ENCODE measurements at regions not wholly inside any gene's neighbourhood (a gene's known extent, or its start where the extent isn't known, plus 50 kb on each side); places are given as distances from the start of the nearest gene placed in this dataset.
"Not testable (repeated sequence)": the region's sequence is repeated elsewhere in the genome, so short reads cannot be mapped to it uniquely, and the experiment has no call there.

DNA sequence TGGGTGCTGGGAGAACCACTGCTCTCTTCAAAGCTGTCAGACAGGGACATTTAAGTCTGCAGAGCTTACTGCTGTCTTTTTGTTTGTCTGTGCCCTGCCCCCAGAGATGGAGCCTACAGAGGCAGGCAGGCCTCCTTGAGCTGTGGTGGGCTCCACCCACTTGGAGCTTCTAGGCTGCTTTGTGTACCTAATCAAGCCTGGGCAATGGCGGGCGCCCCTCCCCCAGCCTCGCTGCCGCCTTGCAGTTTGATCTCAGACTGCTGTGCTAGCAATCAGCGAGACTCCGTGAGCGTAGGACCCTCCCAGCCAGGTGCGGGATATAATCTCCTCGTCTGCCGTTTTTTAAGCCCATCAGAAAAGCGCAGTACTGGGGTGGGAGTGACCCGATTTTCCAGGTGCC is 125.6 kb upstream of the LRATD1 start:
- not testable (repeated sequence) for DNase-seq

DNA sequence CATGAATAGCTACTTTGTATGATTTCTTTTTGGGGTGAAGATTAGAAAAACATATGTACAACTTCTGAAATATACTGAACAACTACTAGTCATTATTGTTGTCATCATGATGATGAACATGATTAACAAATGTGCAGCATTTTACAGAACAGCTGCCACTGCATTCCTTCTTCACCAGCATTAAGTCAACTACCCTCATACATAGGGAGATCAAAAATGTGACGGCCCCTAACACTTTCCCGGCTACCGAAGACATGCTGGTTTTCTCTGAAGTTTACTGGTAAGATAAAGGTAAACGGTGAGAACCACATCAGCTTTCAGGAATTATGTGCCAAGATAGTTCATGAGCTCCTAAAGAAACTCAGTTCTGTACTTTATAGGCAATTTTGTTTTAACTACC is 121.0 kb upstream of the LRATD1 start:
- no peak for DNase-seq

DNA sequence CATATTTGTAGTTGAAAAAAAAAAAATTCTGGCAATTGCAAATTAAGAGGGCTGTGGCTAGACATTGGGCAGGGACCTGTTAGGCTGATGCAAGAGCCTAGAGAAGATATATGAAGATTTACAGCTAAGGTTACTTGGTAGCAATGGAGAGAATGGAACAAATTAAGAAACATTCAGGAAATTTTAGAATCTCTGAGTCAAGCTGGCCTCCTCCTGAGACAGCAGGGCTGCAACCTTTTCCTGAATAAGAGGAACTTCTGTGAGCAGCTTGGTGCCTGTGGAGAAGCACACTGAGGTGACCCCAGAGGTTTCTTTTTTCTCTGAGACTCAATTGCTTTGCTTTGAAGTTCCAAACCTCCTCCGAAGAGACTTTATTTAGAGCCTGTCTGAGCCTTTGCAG is 118.6 kb upstream of the LRATD1 start:
- no peak for DNase-seq

DNA sequence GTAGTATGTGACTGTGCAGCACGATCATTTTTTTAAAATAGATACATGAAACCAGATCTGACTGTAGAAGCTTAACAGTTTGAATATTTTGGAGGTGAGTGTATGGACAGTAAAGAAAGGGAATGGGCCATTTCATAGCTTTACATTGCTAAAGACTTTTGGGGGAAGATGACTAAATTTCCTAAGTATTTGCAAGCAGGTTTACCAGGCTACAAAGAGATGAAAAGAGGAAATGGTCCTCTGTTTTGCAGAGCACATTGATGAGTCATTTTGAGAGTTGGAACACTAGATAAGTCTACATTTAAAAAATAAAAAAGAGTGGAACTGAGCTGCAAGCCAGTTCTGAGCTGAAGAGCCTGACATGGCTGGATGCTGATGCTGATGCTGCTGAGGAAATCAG is 115.7 kb upstream of the LRATD1 start:
- no peak for DNase-seq

DNA sequence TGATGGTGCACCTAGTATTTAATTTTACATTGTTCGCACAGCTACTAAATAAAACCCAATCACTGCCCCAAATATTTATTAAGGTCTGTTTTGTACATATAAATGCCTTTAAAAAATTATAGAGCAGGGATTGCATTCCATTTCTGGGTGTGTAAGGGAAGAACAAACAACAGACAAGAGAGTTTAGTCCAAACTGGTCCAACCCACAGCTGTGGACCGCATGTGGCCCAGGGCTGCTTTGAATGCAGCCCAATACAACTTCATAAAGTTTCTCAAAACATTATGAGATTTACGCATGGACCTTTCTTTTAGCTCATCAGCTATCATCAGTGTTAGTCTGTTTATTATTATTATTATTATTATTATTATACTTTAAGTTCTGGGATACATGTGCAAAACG is 114.8 kb upstream of the LRATD1 start:
- no peak for DNase-seq

DNA sequence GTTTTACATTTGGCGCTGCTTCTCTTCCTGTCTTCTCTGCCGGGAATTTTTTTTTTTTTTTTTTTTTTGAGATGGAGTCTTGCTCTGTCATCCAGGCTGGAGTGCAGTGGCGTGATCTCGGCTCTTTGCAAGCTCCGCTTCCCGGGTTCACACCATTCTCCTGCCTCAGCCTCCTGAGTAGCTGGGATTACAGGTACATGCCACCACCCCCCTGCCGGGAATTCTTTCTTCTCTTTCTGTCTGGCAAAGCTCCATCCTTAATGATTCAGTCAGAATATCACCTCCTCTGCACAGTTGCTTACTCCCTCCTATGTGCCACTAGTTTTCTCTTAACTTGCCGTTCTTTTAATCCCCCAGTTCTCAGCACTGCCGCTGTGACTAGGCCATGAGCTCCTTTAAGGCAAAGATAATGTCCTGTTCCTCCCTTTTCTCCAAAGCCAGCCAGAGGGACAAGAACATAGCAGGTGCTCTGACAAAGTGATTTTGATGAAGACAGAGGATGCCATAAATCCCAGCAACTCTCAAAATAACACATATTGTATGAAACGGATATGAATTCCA is 112.1 kb upstream of the LRATD1 start:
- no peak for DNase-seq

DNA sequence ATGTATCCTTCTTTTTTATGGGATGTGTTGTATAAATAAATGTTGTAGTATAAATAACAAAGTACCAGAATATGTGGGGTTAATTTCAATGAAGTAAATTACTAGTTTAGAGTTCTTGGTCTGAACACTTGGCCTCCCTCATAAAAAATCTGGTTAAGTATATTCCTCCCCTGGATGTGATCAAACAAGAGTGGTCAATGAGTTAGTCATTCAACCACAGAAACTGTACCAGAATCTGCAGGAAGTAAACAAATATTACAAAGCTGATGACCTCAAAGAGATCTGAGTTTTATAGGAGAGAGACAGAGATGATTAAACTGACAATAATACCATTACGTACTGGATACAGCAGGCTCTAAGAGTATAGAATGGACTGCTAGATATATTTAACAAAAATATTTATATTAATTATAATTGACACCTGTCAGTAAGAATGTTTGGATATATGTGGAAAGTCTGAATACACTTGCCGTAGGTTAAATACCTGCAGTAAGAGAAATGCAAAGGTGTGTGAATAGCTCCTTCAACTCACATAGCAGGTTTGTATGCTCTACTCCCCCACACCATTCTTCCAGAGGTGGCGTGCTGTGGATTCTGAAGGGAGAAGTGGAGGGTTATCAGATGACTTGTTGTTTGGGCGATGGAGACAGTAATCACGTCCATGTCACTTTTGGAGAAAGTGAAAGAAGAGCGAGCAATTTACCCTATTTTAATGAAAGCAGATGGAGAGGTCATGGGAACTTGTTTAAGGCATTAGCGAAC is 108.3 kb upstream of the LRATD1 start:
- no peak for DNase-seq

DNA sequence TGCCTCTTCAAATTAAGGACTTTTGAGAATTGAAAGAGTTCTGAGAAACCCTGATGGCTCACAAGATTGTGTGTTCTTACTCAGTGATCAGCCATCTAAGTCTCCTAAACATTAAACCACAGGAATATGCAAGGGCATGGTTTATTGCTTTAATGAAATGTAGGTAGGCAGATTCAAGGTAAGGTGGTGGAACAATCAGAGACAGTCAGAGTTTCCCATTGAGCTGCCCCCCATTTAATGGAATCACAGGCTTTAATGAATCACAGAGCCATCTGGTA is 107.8 kb upstream of the LRATD1 start:
- no peak for DNase-seq

DNA sequence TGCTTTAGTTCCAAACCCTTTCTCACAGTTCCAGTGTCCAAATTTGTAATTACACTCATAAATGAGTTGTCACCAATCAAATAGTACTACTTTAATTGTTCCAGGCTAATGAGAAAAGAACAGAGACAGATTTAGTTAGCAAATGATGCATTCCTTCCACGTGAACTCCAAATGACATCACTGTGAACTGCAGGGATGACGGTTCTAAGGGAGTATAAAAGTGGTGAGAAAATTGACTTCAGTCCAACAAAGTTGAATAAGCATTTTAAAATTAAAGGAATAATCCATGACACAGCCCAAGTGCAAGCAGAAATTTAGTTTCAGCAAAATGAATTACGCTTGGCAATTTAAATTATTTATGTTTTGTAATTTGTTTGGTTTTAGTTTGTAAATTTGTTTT is 102.0 kb upstream of the LRATD1 start:
- DNase-seq, result no peak

DNA sequence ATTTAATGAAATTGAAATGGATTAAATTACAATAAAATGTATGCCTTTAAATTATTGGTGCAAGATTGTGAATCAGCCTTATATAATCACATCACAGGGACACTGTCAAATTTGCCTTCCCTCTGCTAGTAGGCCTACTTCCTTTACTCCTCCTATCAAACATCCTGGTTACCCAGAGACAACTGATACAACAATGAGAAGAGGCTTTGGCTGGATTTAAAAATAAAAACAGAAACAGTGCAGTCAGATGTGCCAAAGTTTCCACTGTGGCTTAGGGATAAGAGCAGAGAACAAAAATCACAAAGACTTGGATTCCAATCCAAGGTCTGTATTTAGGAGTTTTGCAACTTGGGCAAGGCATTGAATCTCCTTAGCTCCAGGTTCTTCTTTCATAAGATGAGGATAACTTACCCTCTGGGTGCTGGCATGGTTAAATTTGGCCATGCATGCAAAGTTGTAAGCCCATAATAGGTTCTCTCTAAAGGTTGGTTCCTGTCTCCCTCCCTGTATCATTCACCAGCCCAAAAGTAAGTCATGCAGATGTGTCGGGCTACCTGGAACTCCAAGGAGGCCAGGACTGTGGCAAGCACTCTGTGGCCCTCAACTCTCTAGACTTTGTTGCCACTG is 99.3 kb upstream of the LRATD1 start:
- DNase-seq, result no peak

DNA sequence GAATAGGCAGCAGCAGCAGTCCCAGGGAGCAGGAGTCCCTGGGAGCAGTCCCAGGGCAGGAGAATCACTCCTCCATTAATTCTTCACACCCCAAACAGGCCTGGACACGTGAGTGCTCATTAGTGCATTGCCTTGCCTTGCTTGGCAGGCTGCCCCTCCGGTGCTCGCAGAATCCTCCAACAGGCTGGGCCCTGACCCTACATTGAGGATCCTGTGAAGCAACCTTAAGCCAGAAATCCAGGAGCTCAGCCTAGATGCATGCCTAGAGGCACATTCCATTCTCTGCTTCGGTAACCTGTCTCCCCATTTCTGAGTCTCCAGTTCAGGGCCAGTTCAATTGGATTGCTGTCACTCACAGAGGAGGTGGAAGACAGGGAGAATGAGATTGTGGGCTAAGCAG is 97.4 kb upstream of the LRATD1 start:
- DNase-seq, result no peak

DNA sequence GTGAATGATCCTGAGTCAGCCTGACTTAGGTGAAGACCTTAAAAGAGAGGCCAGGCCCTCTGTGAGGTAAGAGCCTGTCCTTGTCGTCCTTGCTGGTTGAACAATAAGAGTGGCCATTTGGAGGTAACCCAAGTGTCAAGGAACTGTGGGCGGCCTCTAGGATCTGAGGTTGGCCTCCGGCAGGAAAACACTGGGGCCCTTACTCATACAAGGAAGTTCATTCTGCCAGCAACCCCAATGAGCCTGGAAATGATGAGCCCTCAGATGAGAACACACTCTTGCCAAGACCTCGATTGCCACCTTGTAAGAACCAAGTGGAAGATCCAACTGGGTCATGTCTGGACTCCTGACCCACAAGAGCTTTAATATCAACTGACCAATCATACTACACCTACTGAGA is 95.5 kb upstream of the LRATD1 start:
- DNase-seq, result no peak

DNA sequence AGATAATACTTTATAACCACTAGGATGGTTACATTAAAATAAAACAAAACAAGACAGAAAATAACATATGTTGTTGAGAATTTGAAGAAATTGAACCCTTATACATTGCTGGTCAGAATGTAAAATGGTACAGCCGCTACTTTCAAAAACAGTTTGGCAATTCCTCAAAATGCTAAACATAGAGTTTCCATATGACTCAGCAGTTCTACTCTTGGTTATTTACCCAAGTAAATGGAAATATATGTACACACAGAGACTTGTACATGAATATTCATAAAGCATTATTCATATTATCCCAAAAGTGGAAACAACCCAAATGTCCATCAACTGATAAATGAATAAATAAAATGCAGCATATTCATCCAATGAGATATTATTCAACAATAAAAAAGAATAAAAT is 92.5 kb upstream of the LRATD1 start:
- no peak for DNase-seq

DNA sequence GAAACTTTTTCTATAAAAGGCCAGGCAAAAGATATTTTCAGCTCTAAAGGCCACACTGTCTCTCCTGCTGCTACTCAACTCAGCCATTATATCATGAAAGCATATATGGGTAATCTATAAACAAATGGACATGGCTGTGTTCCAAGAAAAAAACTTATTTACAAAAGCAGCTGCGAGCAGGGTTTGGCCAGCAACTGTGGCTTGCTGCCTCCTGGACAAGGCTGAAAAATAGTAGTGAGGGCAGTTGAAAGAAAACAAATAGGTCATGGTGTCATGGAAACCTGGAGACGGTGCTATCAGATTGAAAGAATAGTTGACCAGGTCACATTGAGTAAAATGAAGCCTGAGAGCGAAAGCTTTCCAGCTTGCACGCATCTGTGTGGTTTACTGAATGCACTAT is 89.2 kb upstream of the LRATD1 start:
- DNase-seq, result peak; percentile 6

DNA sequence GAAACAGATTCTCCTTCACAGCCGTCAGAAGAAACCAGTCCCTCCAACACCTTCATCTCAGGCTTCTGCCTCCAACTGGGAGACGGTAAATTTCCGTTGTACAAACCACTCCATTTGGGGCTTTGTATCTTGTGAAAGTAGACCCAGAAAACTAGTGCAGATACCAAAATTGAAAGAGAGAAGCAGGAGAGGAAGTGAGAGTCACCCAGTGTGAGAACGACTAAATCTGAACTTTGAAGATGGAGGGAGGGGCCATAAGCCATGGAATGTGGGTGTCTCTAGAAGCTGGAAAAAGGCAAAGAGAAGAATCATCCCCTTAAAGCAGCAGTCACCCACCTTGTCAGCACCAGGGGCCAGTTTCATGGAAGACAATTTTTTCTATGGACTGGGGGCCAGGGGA is 88.3 kb upstream of the LRATD1 start:
- no peak for DNase-seq

DNA sequence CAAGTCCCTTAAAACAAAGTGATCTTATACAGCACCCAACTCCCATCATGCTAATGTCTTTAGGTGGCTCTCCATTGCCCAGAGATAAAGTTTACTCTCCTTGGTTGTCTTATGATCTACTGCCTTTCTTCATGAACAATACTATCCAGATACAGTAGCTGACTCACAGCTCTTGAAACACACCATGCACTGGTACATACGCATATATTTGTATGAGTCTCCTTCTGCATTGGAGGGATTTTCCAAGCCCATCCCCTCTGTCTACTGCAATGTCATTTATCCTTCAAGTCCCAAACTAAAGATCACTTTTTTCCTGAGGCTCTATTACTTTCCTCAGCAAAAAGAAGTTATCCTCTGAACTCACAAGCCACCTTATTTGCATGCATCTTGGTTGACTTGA is 84.7 kb upstream of the LRATD1 start:
- DNase-seq, result no peak

DNA sequence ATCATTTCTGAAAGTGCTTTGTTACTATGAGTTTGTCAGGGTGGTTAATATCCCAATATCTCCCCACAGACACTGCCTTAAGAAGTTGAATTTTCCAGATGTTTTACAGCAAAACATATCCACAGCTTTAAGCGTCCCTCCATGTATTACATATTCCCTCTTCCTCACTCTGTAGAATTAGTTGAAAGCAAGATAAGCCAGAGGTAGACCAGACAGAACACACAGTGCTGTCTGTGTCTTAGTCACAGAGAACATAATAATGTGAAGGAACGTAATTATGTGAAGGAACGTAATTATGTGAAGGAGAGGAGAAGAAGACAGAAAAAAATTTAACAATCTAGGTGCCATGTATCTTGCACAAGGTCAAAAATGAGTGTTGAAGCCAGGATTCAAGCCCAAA is 81.9 kb upstream of the LRATD1 start:
- no peak for DNase-seq

DNA sequence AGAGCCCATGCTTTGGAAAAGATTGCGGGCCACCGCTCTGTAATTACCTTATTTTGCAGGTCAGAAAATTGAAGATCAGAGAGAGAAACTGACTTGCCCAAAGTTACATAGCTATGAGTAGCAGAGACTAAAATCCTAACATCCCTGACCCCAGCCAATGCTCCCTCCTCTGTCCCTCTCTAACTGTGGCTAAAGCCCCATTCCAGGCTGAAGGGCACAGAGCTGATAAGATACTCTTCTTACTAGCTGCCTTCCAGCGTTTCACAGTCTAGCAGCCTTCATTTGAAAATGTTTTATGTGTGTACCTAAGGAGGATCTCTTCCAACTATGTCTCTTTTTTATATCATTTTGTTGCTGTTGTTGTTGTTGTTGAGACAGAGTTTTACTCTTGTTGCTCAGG is 81.4 kb upstream of the LRATD1 start:
- no peak for DNase-seq

DNA sequence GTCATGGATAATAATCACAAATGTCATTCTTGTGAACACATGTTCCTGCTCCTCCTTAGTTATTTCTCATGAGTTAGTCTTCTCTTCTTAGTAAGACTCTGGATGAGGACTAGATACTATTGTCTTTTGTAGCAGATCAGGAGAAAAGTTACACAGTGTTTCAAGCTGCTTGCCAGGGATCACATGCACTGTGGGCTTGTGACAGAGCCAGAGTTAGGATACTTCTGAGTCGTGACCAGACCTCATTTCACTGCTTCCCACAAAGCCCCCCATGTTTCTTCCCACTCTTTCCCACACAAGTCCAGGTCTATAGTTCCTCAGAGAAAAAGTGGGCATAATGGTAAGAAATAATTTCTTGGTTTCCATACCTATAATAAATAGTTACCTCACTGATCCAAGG is 80.2 kb upstream of the LRATD1 start:
- no peak for DNase-seq

DNA sequence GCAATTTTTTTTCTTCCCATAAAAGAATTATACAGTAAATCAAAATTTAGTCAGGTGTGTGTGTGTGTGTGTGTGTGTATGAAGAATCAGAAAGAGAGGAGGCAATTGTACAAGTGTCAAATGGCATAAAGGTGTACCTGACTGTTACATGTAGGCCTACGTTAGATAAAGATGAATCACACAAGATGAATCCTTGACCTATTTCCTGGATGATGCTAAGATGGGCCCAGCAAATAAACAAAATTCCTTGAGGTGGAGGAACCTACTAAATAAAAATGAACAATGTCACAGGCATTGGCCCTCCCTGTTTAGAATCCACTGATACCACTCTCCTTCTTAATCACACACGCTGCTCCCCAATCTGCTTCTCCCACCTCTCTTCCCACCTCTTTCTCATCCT is 79.7 kb upstream of the LRATD1 start:
- no peak for DNase-seq

DNA sequence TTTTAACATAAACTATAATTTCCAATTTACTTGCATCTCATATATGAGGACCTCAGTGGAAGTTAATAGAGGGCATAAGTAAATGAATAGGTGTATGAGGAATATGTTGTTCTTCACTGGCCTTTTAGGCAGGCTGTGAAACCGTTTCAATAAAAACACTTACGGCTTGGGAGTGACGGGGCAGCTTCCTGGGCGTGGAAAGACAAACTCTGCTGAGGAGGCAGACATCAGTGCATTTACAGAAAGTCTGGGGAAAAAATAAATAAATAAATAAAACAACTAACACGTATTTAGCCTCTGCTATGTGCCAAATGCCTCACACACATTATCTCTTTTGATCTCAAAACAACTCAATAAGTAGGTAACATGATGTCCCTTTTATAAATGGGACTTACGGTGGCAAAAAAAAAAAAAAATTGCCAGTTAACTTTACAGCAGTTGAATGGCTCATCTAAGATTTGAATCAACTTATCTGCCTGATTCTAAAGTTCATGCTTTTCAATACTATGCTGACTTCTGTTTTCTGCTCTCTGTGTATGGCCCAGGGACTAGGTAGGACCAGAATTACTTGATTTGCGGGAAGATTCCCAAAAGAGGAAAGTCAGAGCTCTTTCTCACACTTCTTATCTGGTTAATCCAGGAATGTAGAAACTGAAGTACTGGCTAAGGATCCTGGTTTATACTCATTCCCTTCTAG is 77.5 kb upstream of the LRATD1 start:
- DNase-seq, result no peak

DNA sequence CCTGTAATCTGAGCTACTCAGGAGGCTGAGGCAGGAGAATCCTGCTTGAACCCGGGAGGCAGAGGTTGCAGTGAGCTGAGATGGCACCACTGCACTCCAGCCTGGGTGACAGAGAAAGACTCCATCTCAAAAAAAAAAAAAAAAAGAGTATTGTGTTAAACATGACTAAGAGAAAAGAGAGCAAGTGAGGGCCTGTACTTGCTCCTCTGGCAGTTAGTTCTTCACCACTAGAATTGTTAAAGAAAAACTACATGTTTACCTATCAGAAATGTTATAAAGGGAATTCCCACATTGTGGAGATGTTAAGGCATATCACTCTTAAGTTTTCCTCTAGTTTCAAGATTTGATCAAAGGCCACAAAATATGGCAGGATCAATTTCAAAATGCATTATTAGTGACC is 75.4 kb upstream of the LRATD1 start:
- DNase-seq, result no peak

DNA sequence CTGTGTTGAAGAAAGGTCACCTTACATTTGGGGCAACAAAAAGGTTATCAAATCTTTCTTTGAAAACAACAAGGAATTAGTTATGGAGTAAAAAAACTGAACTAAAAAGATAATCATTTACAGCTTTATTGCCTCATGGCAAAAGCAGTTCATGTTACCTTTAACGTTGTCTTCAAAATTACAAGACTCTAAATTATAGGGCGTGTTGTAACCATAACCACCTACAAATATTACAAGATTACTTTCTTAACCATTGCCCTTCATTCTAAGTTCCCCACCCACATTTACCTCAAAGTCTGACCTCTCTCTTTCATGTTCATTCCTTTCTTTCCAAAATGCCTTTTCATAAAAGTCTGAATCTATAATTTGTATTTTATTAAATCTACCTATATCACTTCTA is 74.6 kb upstream of the LRATD1 start:
- DNase-seq, result no peak

DNA sequence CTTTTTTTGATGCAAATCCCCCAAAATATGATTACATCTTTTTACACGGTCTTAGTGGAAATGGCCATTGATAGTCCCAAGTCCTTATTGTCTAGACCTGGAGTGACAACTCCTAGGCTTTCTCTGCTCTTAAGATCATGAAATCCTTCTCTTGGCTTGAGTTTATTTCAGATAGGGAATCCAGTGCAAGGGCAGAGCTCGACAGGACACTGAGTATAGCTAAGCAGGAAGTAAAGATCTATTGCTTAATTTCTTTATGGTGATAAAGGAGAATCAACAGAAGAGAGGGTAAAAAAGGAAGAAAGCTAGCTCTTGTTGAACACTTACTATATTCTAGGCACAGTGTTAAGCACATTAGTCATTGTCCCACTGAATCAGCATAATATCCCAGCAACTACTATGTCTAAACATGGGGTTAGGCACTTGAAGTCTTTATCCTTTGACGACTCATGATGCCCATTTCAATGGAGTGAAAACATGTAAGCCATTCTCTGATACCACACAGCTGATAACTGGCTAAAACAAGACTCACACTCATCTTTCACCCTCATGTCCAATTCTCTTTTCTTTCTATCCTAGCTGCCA is 74.1 kb upstream of the LRATD1 start:
- no peak for DNase-seq
